GM12874 (cell line): ENCODE measurements at regions not wholly inside any gene's neighbourhood (a gene's known extent, or its start where the extent isn't known, plus 50 kb on each side); places are given as distances from the start of the nearest gene placed in this dataset.

ENCODE experiments used
- CTCF ChIP-seq: IDR thresholded peaks from 2 replicates; pipeline ENCODE4 v1.5.1; 2011; ENCODE audit warnings: low read depth, mild to moderate bottlenecking, control low read depth, low read length, moderate library complexity; ENCODE audit not compliant: insufficient read depth

- TF ChIP-seq CTCF, result no peak
These were observed 668.0 kb upstream of the RIOK2 start for GRCh38 chr5:97851036-97851435.

- no peak for TF ChIP-seq CTCF
These were observed 672.1 kb upstream of the RIOK2 start for GRCh38 chr5:97854871-97855762.

- TF ChIP-seq CTCF, result no peak
These were observed 691.4 kb upstream of the RIOK2 start for GRCh38 chr5:97874491-97874890.

- TF ChIP-seq CTCF, result no peak
These were observed 693.2 kb upstream of the RIOK2 start for GRCh38 chr5:97876272-97876671.

- TF ChIP-seq CTCF, result no peak
These were observed 694.5 kb upstream of the RIOK2 start for GRCh38 chr5:97877588-97877987.

GRCh38 chr5:97888439-97888838 is 705.4 kb upstream of the RIOK2 start:
- TF ChIP-seq CTCF, result no peak

- TF ChIP-seq CTCF, result no peak
These were observed 708.9 kb upstream of the RIOK2 start for GRCh38 chr5:97891971-97892370.
